Astrocyte (in vitro differentiated cells and primary cell): ENCODE measurements at regions not wholly inside any gene's neighbourhood (a gene's known extent, or its start where the extent isn't known, plus 50 kb on each side); places are given as distances from the start of the nearest gene placed in this dataset.

Experiments used
- DNase-seq: peaks from one replicate; pipeline ENCODE4 v3.0.0-alpha.2; 2010; ENCODE audit warnings: low read depth
- FAIRE-seq: peaks from 2 replicates; lab custom pipeline; 2011; peaks lifted over from hg19 to GRCh38; lab: Jason Lieb, UNC
- H2AFZ ChIP-seq: 2 replicates; pipeline ENCODE4 v1.6.0; 2012; ENCODE audit warnings: low read depth, low read length, inconsistent platforms
- H3K27ac ChIP-seq: 2 replicates; pipeline ENCODE4 v1.5.1; 2011; ENCODE audit warnings: low read depth, low read length, inconsistent platforms
- H3K27me3 ChIP-seq: 2 replicates; pipeline ENCODE4 v1.6.0; 2011; ENCODE audit warnings: low read length, inconsistent platforms; ENCODE audit not compliant: insufficient read depth
- H3K36me3 ChIP-seq: 2 replicates; pipeline ENCODE4 v1.5.1; 2011; ENCODE audit warnings: low read length, inconsistent platforms; ENCODE audit not compliant: insufficient read depth
- H3K4me1 ChIP-seq: 2 replicates; pipeline ENCODE4 v1.5.1; 2011; ENCODE audit warnings: low read length, inconsistent platforms; ENCODE audit not compliant: insufficient read depth
- H3K4me2 ChIP-seq: 2 replicates; pipeline ENCODE4 v1.6.0; 2012; ENCODE audit warnings: low read length, inconsistent platforms
- H3K4me3 ChIP-seq: 2 replicates; pipeline ENCODE4 v1.5.1; 2011; ENCODE audit warnings: low read depth, mild to moderate bottlenecking, low read length, inconsistent platforms; ENCODE audit not compliant: insufficient read depth
- H3K79me2 ChIP-seq: 2 replicates; pipeline ENCODE4 v1.6.0; 2012; ENCODE audit warnings: mild to moderate bottlenecking, low read length, inconsistent platforms; ENCODE audit not compliant: insufficient read depth
- H3K9ac ChIP-seq: 2 replicates; pipeline ENCODE4 v1.6.0; 2012; ENCODE audit warnings: mild to moderate bottlenecking, low read length, inconsistent platforms
- H3K9me3 ChIP-seq: 2 replicates; pipeline ENCODE4 v1.5.1; 2012; ENCODE audit warnings: low read depth, mild to moderate bottlenecking, low read length, inconsistent platforms; ENCODE audit not compliant: insufficient read depth
- H4K20me1 ChIP-seq: 2 replicates; pipeline ENCODE4 v1.6.0; 2012; ENCODE audit warnings: low read length, inconsistent platforms; ENCODE audit not compliant: insufficient read depth
- H3K27ac Mint-ChIP-seq: one replicate; pipeline ENCODE4 v1.8.0; 2021; ENCODE audit warnings: mild to moderate bottlenecking, mixed read lengths; ENCODE audit not compliant: unreplicated experiment
- H3K27me3 Mint-ChIP-seq: one replicate; pipeline ENCODE4 v1.8.0; 2021; ENCODE audit warnings: low read depth, mixed read lengths; ENCODE audit not compliant: unreplicated experiment
- H3K36me3 Mint-ChIP-seq: one replicate; pipeline ENCODE4 v1.8.0; 2021; ENCODE audit warnings: low read depth, mixed read lengths; ENCODE audit not compliant: unreplicated experiment
- H3K4me1 Mint-ChIP-seq: one replicate; pipeline ENCODE4 v1.8.0; 2021; ENCODE audit warnings: low read depth, mixed read lengths; ENCODE audit not compliant: unreplicated experiment
- H3K4me3 Mint-ChIP-seq: one replicate; pipeline ENCODE4 v1.8.0; 2021; ENCODE audit warnings: mild to moderate bottlenecking, moderate library complexity, mixed read lengths; ENCODE audit not compliant: unreplicated experiment
- H3K9me3 Mint-ChIP-seq: one replicate; pipeline ENCODE4 v1.8.0; 2021; ENCODE audit warnings: mild to moderate bottlenecking, mixed read lengths; ENCODE audit not compliant: unreplicated experiment
- EZH2 ChIP-seq: IDR thresholded peaks from 2 replicates; pipeline ENCODE4 v1.6.1; 2012; ENCODE audit warnings: mild to moderate bottlenecking, low read length, inconsistent platforms; ENCODE audit not compliant: insufficient read depth
- TF ChIP-seq, protein P1 (sequence below): IDR thresholded peaks from 2 replicates; pipeline ENCODE4 v1.5.1; 2011; ENCODE audit warnings: low read depth, mild to moderate bottlenecking, inconsistent platforms, low read length, moderate library complexity; ENCODE audit not compliant: insufficient read depth

DNA sequence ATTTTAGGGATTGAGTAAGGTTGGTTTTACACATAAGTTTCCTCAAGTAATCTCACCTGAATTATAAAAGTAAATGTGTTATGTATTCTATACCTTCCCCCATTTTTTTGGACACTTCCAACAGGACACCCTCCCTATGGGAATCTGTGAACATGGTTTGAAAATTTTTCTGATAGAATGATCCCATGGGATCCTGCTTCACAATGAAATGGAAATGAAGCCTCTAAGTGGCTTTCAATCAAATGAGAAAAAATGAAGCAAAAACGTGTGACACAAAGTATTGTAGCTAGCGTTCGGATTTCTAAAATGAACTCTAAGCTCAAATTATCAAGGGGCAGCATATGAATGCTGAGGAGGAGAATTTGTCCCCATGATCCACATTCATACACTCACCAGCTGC lies 1006.8 kb downstream of the ADGRL2 start:
- H3K36me3 Mint-ChIP-seq, result no peaks in the 10 kb centered on the region
- H4K20me1 ChIP-seq, result no peaks in the 10 kb centered on the region
- no peak overlapping the region for H3K9ac ChIP-seq
- no peak overlapping the region for H3K27ac Mint-ChIP-seq
- no peak overlapping the region for H3K4me3 Mint-ChIP-seq
- H3K27ac ChIP-seq, result no peak overlapping the region
- H2AFZ ChIP-seq, result no peak overlapping the region
- no peak overlapping the region for H3K4me3 ChIP-seq
- no peak overlapping the region for H3K4me2 ChIP-seq
- TF ChIP-seq, protein P1, sequence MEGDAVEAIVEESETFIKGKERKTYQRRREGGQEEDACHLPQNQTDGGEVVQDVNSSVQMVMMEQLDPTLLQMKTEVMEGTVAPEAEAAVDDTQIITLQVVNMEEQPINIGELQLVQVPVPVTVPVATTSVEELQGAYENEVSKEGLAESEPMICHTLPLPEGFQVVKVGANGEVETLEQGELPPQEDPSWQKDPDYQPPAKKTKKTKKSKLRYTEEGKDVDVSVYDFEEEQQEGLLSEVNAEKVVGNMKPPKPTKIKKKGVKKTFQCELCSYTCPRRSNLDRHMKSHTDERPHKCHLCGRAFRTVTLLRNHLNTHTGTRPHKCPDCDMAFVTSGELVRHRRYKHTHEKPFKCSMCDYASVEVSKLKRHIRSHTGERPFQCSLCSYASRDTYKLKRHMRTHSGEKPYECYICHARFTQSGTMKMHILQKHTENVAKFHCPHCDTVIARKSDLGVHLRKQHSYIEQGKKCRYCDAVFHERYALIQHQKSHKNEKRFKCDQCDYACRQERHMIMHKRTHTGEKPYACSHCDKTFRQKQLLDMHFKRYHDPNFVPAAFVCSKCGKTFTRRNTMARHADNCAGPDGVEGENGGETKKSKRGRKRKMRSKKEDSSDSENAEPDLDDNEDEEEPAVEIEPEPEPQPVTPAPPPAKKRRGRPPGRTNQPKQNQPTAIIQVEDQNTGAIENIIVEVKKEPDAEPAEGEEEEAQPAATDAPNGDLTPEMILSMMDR, result no peak
- no peak for TF ChIP-seq EZH2
- no peaks in the 10 kb centered on the region for H3K4me1 ChIP-seq
- no peaks in the 10 kb centered on the region for H3K27me3 Mint-ChIP-seq
- H3K9me3 Mint-ChIP-seq, result no peaks in the 10 kb centered on the region
- no peaks in the 10 kb centered on the region for H3K9me3 ChIP-seq
- no peaks in the 10 kb centered on the region for H3K4me1 Mint-ChIP-seq
- H3K27me3 ChIP-seq, result no peaks in the 10 kb centered on the region
- H3K36me3 ChIP-seq, result no peaks in the 10 kb centered on the region
- FAIRE-seq (no peak), DNase-seq (no peak)
- H3K79me2 ChIP-seq, result no peaks in the 10 kb centered on the region

DNA sequence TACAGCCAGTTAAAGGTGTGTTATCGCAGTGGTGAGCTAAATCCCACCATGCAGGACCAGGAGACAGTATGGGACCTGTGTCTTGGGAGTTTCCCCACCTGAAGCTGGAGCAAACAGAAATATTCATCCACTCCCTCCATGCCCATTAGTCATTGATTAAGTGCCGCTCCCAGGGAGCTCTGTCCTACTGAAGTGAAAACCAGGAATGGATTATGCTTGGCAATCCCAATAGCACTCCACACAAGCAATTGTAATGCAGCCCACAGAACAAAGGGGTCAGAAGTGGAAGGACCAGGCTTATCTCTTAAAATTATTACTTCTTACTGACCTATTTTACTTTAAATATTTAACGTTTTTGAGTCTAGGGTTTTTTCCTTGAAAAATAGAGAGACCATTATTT lies 1005.4 kb downstream of the ADGRL2 start:
- H3K36me3 Mint-ChIP-seq, result no peaks in the 10 kb centered on the region
- H3K9me3 ChIP-seq, result no peaks in the 10 kb centered on the region
- H3K9me3 Mint-ChIP-seq, result no peaks in the 10 kb centered on the region
- no peaks in the 10 kb centered on the region for H3K4me1 ChIP-seq
- H3K4me2 ChIP-seq, result no peak overlapping the region
- H3K4me1 Mint-ChIP-seq, result no peaks in the 10 kb centered on the region
- no peak overlapping the region for H3K27ac ChIP-seq
- no peak overlapping the region for H3K9ac ChIP-seq
- no peaks in the 10 kb centered on the region for H3K27me3 ChIP-seq
- no peak for TF ChIP-seq EZH2
- H3K4me3 Mint-ChIP-seq, result no peak overlapping the region
- no peak overlapping the region for H2AFZ ChIP-seq
- no peaks in the 10 kb centered on the region for H3K36me3 ChIP-seq
- H3K4me3 ChIP-seq, result no peak overlapping the region
- H3K79me2 ChIP-seq, result no peaks in the 10 kb centered on the region
- no peak for FAIRE-seq
- H3K27me3 Mint-ChIP-seq, result no peaks in the 10 kb centered on the region
- H4K20me1 ChIP-seq, result no peaks in the 10 kb centered on the region
- no peak for DNase-seq
- H3K27ac Mint-ChIP-seq, result no peak overlapping the region

DNA sequence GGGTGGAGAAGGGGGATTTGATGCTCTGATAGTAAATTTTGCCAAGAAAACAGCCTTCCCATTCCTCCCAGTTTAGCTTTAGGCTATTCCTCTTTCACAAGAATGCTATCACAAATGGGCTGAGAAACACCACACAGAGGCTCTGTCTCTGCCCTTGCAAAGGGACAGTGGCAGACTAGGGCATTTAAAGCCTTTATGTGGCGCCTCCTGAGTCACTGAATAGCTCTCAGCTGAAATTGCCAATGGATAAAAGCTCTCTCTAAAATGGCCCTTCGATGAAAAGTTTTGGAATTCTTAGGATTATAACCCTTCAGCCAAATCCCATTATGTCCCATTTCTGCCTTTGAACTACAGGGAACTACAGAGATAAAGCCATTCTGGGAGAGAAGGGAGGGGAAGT lies 1000.4 kb downstream of the ADGRL2 start:
- H3K79me2 ChIP-seq, result no peaks in the 10 kb centered on the region
- no peaks in the 10 kb centered on the region for H3K27me3 Mint-ChIP-seq
- TF ChIP-seq, protein P1, result no peak
- TF ChIP-seq EZH2, result no peak
- no peak overlapping the region for H2AFZ ChIP-seq
- H3K36me3 ChIP-seq, result no peaks in the 10 kb centered on the region
- H3K27ac Mint-ChIP-seq, result no peak overlapping the region
- no peak overlapping the region for H3K4me2 ChIP-seq
- no peaks in the 10 kb centered on the region for H4K20me1 ChIP-seq
- no peaks in the 10 kb centered on the region for H3K36me3 Mint-ChIP-seq
- no peaks in the 10 kb centered on the region for H3K4me1 Mint-ChIP-seq
- H3K27me3 ChIP-seq, result no peaks in the 10 kb centered on the region
- no peak for FAIRE-seq
- peaks cover 1% of the 10 kb centered on the region for H3K9me3 Mint-ChIP-seq
- H3K4me1 ChIP-seq, result no peaks in the 10 kb centered on the region
- H3K4me3 Mint-ChIP-seq, result no peak overlapping the region
- DNase-seq, result no peak
- H3K4me3 ChIP-seq, result no peak overlapping the region
- no peaks in the 10 kb centered on the region for H3K9me3 ChIP-seq
- H3K9ac ChIP-seq, result no peak overlapping the region
- no peak overlapping the region for H3K27ac ChIP-seq
